ENCODE measurements at regions not wholly inside any gene's neighbourhood (a gene's known extent, or its start where the extent isn't known, plus 50 kb on each side); places are given as distances from the start of the nearest gene placed in this dataset.
"Not testable (repeated sequence)": the region's sequence is repeated elsewhere in the genome, so short reads cannot be mapped to it uniquely, and the experiment has no call there.

GRCh38 chr16:17780181-17780580 is 309.4 kb upstream of the XYLT1 start:
- DNase-seq = no peak

DNA sequence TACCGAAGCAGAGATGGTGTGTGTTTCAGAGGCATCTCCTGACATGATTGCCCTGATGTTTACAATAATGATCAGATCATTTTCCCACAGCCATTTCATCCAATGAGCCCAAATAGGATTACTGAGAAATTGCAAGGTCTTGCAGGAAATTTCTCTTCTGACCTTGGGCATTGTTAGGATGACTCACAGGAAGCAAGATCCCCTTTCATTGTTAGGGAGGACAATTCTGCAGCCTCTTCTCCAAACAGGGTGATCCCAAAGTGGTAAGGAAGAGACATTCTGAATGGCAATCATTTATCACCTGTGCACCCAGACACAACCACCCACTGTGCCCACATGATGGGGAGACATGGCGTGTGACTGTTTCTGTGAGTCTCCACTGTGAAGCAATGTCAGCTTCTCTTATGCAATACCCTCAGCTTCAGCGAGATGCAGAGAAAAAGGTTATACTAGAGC is 306.7 kb upstream of the XYLT1 start:
- DNase-seq = no peak

GRCh38 chr16:17776888-17777287 is 306.1 kb upstream of the XYLT1 start:
- DNase-seq = no peak

GRCh38 chr16:17776465-17776864 is 305.7 kb upstream of the XYLT1 start:
- DNase-seq = no peak

DNA sequence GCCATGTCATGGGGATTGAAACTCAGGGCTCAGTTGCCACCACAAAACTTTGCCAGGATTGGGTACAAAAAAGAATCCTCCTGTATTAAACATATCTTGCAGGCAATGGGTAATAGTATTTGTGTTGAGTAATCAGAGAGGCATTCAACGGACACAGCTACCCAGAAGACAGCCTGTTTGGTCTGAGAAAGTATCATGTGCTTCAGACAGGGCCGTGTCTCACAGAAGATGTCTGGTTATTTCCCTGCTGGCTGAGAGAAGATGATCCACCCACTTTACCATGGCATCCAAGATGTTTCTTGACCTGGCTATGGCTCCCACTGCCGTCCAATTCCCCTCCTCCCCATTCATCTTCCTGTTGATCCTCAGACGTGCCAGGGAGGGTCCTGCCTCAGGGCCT is 304.3 kb upstream of the XYLT1 start:
- no peak for DNase-seq

DNA sequence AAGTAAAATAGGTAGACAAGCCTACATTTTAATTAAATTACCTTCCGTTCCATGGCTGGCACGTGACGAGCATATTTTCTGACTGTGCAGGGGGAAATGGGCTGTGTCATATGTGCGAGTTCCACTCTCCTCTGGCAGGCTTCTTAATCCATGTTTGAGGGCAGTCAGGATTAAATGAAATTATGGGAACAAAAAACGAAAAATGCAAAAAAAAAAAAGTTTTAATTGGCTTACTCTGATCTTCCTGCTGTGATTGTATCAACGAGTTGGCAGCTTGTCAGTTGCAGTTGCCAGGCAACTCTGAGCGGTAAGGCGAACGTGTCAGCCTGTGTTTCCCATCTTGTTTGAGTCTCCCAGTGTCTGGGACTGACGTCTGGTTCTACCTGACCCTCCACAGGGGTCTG is 302.9 kb upstream of the XYLT1 start:
- no peak for DNase-seq

GRCh38 chr16:17770104-17770503 is 299.3 kb upstream of the XYLT1 start:
- no peak for DNase-seq

- DNase-seq = no peak
These were observed 298.3 kb upstream of the XYLT1 start for GRCh38 chr16:17769065-17769464.

- no peak for DNase-seq
These were observed 297.5 kb upstream of the XYLT1 start for GRCh38 chr16:17768257-17768656.

DNA sequence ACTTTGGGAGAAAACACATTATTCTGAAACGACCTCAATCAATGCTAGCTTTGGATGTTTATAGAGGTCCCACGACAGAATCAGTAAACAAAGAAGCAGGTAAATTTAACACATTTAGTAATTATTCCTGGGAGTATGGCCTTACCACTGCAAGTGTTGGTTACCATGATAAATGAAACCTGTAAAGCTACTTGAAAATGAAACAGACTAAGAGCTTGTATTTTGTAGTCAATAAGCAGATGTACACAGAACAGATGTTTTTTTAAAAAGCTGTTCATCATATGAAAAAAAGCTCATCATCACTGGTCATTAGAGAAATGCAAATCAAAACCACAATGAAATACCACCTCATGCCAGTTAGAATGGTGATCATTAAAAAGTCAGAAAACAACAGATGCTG is 295.3 kb upstream of the XYLT1 start:
- DNase-seq = no peak

GRCh38 chr16:17759451-17760390 is 289.0 kb upstream of the XYLT1 start:
- DNase-seq = no peak

- no peak for DNase-seq
These were observed 287.0 kb upstream of the XYLT1 start for GRCh38 chr16:17757808-17758207.

- no peak for DNase-seq
These were observed 284.4 kb upstream of the XYLT1 start for GRCh38 chr16:17755158-17755557.

DNA sequence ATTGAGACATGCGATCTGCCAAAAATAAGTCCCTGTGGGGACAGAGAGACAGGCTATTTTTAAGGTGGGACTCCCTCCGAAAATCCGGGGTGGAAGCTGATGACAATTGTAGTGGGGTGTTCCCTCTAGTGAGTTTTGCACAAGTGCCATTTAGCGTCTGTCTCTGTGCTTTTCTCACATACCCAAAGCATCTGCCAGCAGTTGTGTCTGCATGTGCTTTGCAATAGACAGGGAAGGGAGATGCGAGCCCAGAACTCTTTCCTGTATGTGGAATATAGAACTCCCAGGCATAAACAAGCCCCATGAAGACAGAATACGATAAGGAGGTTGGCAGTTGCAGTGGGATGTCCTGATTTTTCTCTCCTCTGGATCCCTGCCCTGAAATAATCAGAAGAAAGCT is 282.7 kb upstream of the XYLT1 start:
- DNase-seq = no peak

GRCh38 chr16:17749706-17750105 is 278.9 kb upstream of the XYLT1 start:
- no peak for DNase-seq

GRCh38 chr16:17748044-17748719 is 277.4 kb upstream of the XYLT1 start:
- DNase-seq = no peak

DNA sequence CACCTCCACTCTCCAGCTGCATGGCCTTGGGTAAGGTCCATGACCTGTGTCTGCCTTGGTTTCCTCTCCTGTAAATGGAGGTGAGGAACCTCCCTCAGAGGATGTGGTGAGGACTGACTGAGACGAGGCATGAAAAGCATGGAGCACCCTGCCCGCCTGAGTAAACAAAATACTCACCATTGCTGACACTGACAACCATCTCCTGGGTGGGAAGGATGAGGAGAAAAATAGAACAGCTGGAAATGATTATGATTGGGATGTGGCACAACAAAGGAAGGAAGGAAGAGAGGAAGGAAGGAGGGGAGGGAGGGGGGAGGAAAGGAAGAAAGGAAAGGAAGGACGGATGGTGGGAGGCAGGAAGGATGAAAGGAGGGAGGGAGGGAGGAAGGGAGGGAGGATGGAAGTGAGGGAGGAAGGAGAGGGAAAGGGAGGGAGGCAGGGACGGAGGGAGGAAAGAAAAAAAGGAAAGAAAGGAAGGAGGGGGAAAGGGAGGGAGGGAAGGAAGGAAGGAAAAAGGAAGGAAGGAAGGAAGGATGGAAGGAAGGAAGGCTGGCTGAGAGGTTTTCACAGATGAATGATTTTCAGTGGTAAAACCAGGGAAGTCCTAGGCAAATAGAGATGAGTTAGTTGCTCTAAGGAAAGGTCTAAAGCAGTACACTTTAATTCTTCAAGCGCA is 276.5 kb upstream of the XYLT1 start:
- DNase-seq = no peak

DNA sequence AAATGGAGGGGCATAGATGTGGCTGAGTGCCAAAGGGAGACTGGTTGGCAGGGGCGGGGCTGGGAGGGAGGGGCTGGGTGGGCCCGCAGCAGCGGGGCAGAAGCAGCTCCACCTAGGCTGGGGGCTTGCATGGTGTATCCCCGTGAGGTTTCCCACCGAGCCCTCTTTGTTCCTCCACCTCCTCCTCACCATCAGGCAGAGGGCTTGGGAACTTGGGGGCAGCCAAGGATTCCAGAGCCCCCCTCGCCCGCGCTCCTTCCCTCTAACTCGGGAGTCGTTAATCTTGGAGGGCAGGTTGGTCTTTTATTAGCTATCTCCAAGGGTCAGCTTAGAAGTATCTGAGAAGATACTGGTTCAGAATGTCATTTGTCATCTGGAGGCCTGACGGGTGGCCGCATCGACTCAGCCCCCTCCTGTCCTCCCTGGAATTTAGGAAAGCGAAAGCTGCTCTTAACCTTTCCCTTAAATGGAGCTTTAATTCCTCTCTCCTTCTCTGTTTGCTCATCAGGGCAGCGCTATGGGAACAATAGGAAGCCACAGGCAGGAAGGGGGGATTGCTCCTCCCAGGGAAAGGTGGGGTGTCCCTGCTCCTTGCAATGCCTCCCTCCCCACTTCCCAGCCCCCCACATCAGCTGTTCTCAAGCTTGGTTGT is 274.3 kb upstream of the XYLT1 start:
- DNase-seq = no peak

- DNase-seq = no peak
These were observed 272.8 kb upstream of the XYLT1 start for GRCh38 chr16:17743578-17743977.

GRCh38 chr16:17743158-17743557 is 272.4 kb upstream of the XYLT1 start:
- no peak for DNase-seq

DNA sequence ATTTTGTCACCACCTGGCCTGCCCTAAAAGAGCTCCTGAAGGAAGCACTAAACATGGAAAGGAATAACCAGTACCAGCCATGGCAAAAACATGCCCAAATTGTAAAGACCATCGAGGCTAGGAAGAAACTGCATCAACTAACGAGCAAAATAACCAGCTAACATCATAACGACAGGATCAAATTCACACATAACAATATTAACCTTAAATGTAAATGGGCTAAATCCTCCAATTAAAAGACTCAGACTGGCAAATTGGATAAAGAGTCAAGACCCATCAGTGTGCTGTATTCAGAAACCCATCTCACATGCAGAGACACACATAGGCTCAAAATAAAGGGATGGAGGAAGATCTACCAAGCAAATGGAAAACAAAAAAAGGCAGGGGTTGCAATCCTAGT is 264.3 kb upstream of the XYLT1 start:
- not testable (repeated sequence) for DNase-seq

GRCh38 chr16:17729820-17730219 is 259.1 kb upstream of the XYLT1 start:
- no peak for DNase-seq

DNA sequence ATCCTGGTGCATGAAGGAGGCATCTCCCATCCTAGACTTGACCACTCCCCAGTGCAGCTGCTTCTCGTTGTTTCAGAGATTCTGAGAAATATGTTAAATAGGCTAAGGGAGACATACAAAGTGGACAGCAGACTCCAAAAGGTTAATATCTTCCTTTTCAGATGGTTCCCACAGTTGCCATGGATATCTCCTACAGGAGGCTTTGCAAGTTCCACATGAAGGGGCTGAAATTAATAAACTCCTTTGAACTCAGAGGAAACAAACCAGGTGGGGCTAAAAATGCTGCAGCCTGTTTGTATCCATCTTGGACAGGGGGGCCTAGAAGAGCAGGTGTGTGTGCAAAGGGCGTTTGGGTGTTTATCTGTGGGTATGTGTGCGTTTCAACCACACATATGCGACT is 257.4 kb upstream of the XYLT1 start:
- DNase-seq = no peak
